IMR-90 (cell line): ENCODE measurements at regions not wholly inside any gene's neighbourhood (a gene's known extent, or its start where the extent isn't known, plus 50 kb on each side); places are given as distances from the start of the nearest gene placed in this dataset.

ENCODE experiments used
- ATAC-seq: fragments of 200-7000 bp; cut with Tn5 transposase; 2 replicates; pipeline ENCODE4 v1.9.1; 2020; ENCODE audit warnings: low read depth, mild to moderate bottlenecking, moderate library complexity
- BruUV-seq: library from RNA; stranded (reverse); fragments of 400-500 nt; replicated peaks from 2 replicates; lab custom pipeline; 2021; lab: Mats Ljungman, UMichigan
- CTCF ChIA-PET: fragments of 300-600 bp; formaldehyde crosslinking; extraction: SDS; loops from one replicate; lab custom pipeline; 2021; ENCODE audit warnings: antibody characterized with exemption; lab: Yijun Ruan, JAX
- POLR2A ChIA-PET: fragments of 300-600 bp; sonication (Branson Sonifier 250); formaldehyde crosslinking; loops from one replicate; lab custom pipeline; 2022; ENCODE audit warnings: antibody characterized with exemption; ENCODE audit not compliant: unreplicated experiment; lab: Charles Lee
- DNase-seq: peaks from one replicate; pipeline ENCODE4 v3.0.0; 2013
- H2AFZ ChIP-seq: replicated peaks from 2 replicates; pipeline ENCODE3; 2013; ENCODE audit warnings: low read length, mild to moderate bottlenecking; ENCODE audit not compliant: poor library complexity
- H2AK5ac ChIP-seq: 2 replicates; pipeline ENCODE4 v1.6.1; 2013; ENCODE audit warnings: low read depth, low read length, inconsistent platforms
- H2AK9ac ChIP-seq: replicated peaks from 2 replicates; pipeline ENCODE3; 2013; ENCODE audit warnings: mild to moderate bottlenecking, low read depth, low read length, moderate library complexity; ENCODE audit not compliant: poor library complexity
- H2BK120ac ChIP-seq: 2 replicates; pipeline ENCODE4 v1.6.1; 2013; ENCODE audit warnings: low read depth, low read length, inconsistent platforms
- H2BK15ac ChIP-seq: 3 replicates; pipeline ENCODE4 v1.6.1; 2013; ENCODE audit warnings: low read depth, low read length, inconsistent platforms
- H2BK20ac ChIP-seq: 2 replicates; pipeline ENCODE4 v1.6.1; 2013; ENCODE audit warnings: low read depth, mild to moderate bottlenecking, inconsistent platforms, low read length, moderate library complexity
- H2BK5ac ChIP-seq: 2 replicates; pipeline ENCODE4 v1.6.1; 2013; ENCODE audit warnings: mild to moderate bottlenecking, low read depth, low read length, inconsistent platforms; ENCODE audit not compliant: poor library complexity, severe bottlenecking
- H3K14ac ChIP-seq: replicated peaks from 2 replicates; pipeline ENCODE4 v1.6.1; 2013; ENCODE audit warnings: low read depth, low read length, inconsistent platforms
- H3K18ac ChIP-seq: 2 replicates; pipeline ENCODE4 v1.6.1; 2013; ENCODE audit warnings: low read depth, low read length, control low read depth
- H3K23ac ChIP-seq: 2 replicates; pipeline ENCODE4 v1.6.1; 2013; ENCODE audit warnings: low read depth, low read length, inconsistent platforms
- H3K27ac ChIP-seq: 2 replicates; pipeline ENCODE4 v1.5.1; 2013; ENCODE audit warnings: mild to moderate bottlenecking, control low read depth, low read length; ENCODE audit not compliant: insufficient read depth
- H3K27me3 ChIP-seq: 2 replicates; pipeline ENCODE4 v1.6.1; 2013; ENCODE audit warnings: low read length; ENCODE audit not compliant: control insufficient read depth, insufficient read depth
- H3K36me3 ChIP-seq: 2 replicates; pipeline ENCODE4 v1.6.1; 2013; ENCODE audit warnings: low read length, mixed read lengths; ENCODE audit not compliant: control insufficient read depth, insufficient read depth
- H3K4ac ChIP-seq: 2 replicates; pipeline ENCODE4 v1.6.1; 2013; ENCODE audit warnings: low read depth, low read length, inconsistent platforms
- H3K4me1 ChIP-seq: 2 replicates; pipeline ENCODE4 v1.6.1; 2013; ENCODE audit warnings: low read length, mixed read lengths; ENCODE audit not compliant: control insufficient read depth, insufficient read depth
- H3K4me2 ChIP-seq: 2 replicates; pipeline ENCODE4 v1.6.1; 2013; ENCODE audit warnings: low read depth, mild to moderate bottlenecking, control low read depth, low read length, moderate library complexity
- H3K4me3 ChIP-seq: 2 replicates; pipeline ENCODE4 v1.5.1; 2013; ENCODE audit warnings: low read depth, mild to moderate bottlenecking, control low read depth, low read length, moderate library complexity; ENCODE audit not compliant: insufficient read depth
- H3K56ac ChIP-seq: 2 replicates; pipeline ENCODE4 v1.6.1; 2013; ENCODE audit warnings: low read length, inconsistent platforms; ENCODE audit not compliant: insufficient read depth; ENCODE audit errors: extremely low read depth
- H3K79me1 ChIP-seq, 2 experiments: 2 replicates each; pipeline ENCODE4 v1.6.1; 2013; ENCODE audit warnings: low read length in 2 of 2, inconsistent platforms in 1 of 2, low read depth in 1 of 2
- H3K9ac ChIP-seq: 2 replicates; pipeline ENCODE4 v1.6.1; 2013; ENCODE audit warnings: low read depth, low read length, control low read depth
- H3K9me1 ChIP-seq: 2 replicates; pipeline ENCODE4 v1.6.1; 2013; ENCODE audit warnings: low read length, inconsistent platforms; ENCODE audit not compliant: insufficient read depth
- H3K9me3 ChIP-seq: 2 replicates; pipeline ENCODE4 v1.6.1; 2013; ENCODE audit warnings: low read length; ENCODE audit not compliant: control insufficient read depth, insufficient read depth
- H4K20me1 ChIP-seq: 2 replicates; pipeline ENCODE4 v1.6.1; 2013; ENCODE audit warnings: low read length, inconsistent platforms; ENCODE audit not compliant: insufficient read depth
- H4K5ac ChIP-seq: 2 replicates; pipeline ENCODE4 v1.6.1; 2013; ENCODE audit warnings: mild to moderate bottlenecking, low read depth, low read length, control low read depth
- H4K8ac ChIP-seq, 2 experiments: 2 replicates each; pipeline ENCODE4 v1.6.1; 2013; ENCODE audit warnings: low read depth in 2 of 2, low read length in 2 of 2, control low read depth in 1 of 2, inconsistent platforms in 1 of 2
- H4K91ac ChIP-seq: 2 replicates; pipeline ENCODE4 v1.6.1; 2013; ENCODE audit warnings: low read depth, low read length, inconsistent platforms; ENCODE audit not compliant: insufficient read depth
- BHLHE40 ChIP-seq: fragments of 150-350 bp; IDR thresholded peaks from 2 replicates; pipeline ENCODE4 v1.6.1; 2016; ENCODE audit warnings: mild to moderate bottlenecking, low read depth, low read length
- CEBPB ChIP-seq: IDR thresholded peaks from 2 replicates; pipeline ENCODE4 v1.6.1; 2012; ENCODE audit warnings: low read depth, low read length, improper control_type of control experiment
- CTCF ChIP-seq: conservative IDR thresholded peaks from 2 replicates; pipeline ENCODE4 v1.5.1; 2012; ENCODE audit warnings: mild to moderate bottlenecking, low read depth, low read length, improper control_type of control experiment
- ELK1 ChIP-seq: fragments of 150-350 bp; IDR thresholded peaks from 2 replicates; pipeline ENCODE4 v1.6.1; 2016; ENCODE audit warnings: low read depth, mild to moderate bottlenecking, low read length, moderate library complexity, borderline replicate concordance
- FOS ChIP-seq: fragments of 150-350 bp; IDR thresholded peaks from 2 replicates; pipeline ENCODE4 v1.6.1; 2016; ENCODE audit warnings: low read depth, low read length
- MAFK ChIP-seq: IDR thresholded peaks from 2 replicates; pipeline ENCODE4 v1.6.1; 2012; ENCODE audit warnings: low read depth, low read length, improper control_type of control experiment
- MAZ ChIP-seq: IDR thresholded peaks from 2 replicates; pipeline ENCODE4 v1.6.1; 2012; ENCODE audit warnings: low read depth, mild to moderate bottlenecking, low read length, improper control_type of control experiment, moderate library complexity, borderline replicate concordance
- MXI1 ChIP-seq: IDR thresholded peaks from 2 replicates; pipeline ENCODE4 v1.6.1; 2012; ENCODE audit warnings: low read depth, mild to moderate bottlenecking, low read length, moderate library complexity, borderline replicate concordance
- NFE2L2 ChIP-seq: fragments of 150-350 bp; IDR thresholded peaks from 2 replicates; pipeline ENCODE4 v1.6.1; 2016; ENCODE audit warnings: low read depth, mild to moderate bottlenecking, low read length
- POLR2A ChIP-seq: IDR thresholded peaks from 2 replicates; pipeline ENCODE4 v1.6.1; 2012; ENCODE audit warnings: mild to moderate bottlenecking, low read depth, low read length
- RAD21 ChIP-seq: IDR thresholded peaks from 2 replicates; pipeline ENCODE4 v1.6.1; 2012; ENCODE audit warnings: low read length, improper control_type of control experiment
- SMC3 ChIP-seq: fragments of 150-350 bp; IDR thresholded peaks from 2 replicates; pipeline ENCODE4 v1.6.1; 2016; ENCODE audit warnings: low read depth, mild to moderate bottlenecking, antibody characterized with exemption, low read length, moderate library complexity
- USF2 ChIP-seq: fragments of 150-350 bp; IDR thresholded peaks from 2 replicates; pipeline ENCODE4 v1.6.1; 2017; ENCODE audit warnings: mild to moderate bottlenecking, antibody characterized with exemption, low read length, low read depth
- whole genome bisulfite sequencing, 2 experiments: methylation state at CpG; one replicate each; pipeline versions ENCODE4 v1.1.5 to v1.1.7; 2013; ENCODE audit warnings: missing lambda C conversion rate in 2 of 2; ENCODE audit not compliant: insufficient read length in 1 of 2; ENCODE audit errors: extremely low coverage in 2 of 2; 5-methylcytosine and 5-hydroxymethylcytosine counted together
- dilution Hi-C: fragments of 300-500 bp; cut with HindIII; formaldehyde crosslinking; loops from one replicate; pipeline ENCODE4 v1.14.3; 2018; ENCODE audit warnings: low sequenced_read_pairs; ENCODE audit not compliant: unreplicated experiment
- in situ Hi-C: fragments of 300-500 bp; cut with MboI; formaldehyde crosslinking; loops from 3 replicates; pipeline ENCODE4 v1.14.3; 2019; ENCODE audit warnings: low sequenced_read_pairs, inconsistent platforms, mixed read lengths
- intact Hi-C: fragments of 100-400 bp; cut with micrococcal nuclease; formaldehyde crosslinking; loops from 2 replicates; pipeline ENCODE4 v1.10.0; 2022

GRCh38 chrX:40484408-40485091, 96.2 kb upstream of the ATP6AP2 start:
- ChIA-PET CTCF (no interaction called here), POLR2A (no interaction called here)
- Histone ChIP-seq H3K9me1 (no peaks in the 10 kb centered on the region), H3K14ac (no peak overlapping the region), H3K4ac (no peak overlapping the region), H2BK5ac (no peak overlapping the region), H3K27me3 (peaks cover 22% of the 10 kb centered on the region), H3K36me3 (no peaks in the 10 kb centered on the region), H3K18ac (no peak overlapping the region), H3K9me3 (peaks cover 5% of the 10 kb centered on the region), H3K27ac (no peak overlapping the region), H2AK5ac (no peak overlapping the region), H3K4me2 (no peak overlapping the region), H4K8ac (no peak overlapping the region), H2AK9ac (no peak overlapping the region), H4K91ac (no peak overlapping the region), H3K4me1 (no peaks in the 10 kb centered on the region), H4K20me1 (no peaks in the 10 kb centered on the region), H3K9ac (no peak overlapping the region), H4K5ac (no peak overlapping the region), H3K56ac (no peak overlapping the region), H3K4me3 (no peak overlapping the region), H2BK120ac (no peak overlapping the region), H3K23ac (no peak overlapping the region), H2BK20ac (no peak overlapping the region), H3K79me1 (no peaks in the 10 kb centered on the region), H2BK15ac (no peak overlapping the region), H2AFZ (no peak overlapping the region)
- no peak for TF ChIP-seq MXI1
- no peak for TF ChIP-seq CEBPB
- TF ChIP-seq BHLHE40: no peak
- no peak for TF ChIP-seq MAZ
- TF ChIP-seq RAD21: no peak
- TF ChIP-seq SMC3: no peak
- TF ChIP-seq FOS: no peak
- TF ChIP-seq CTCF: no peak
- TF ChIP-seq USF2: no peak
- no peak for TF ChIP-seq POLR2A
- no peak for TF ChIP-seq ELK1
- TF ChIP-seq MAFK: no peak
- no peak for TF ChIP-seq NFE2L2
- intact Hi-C loops (no loop called here), dilution Hi-C loops (no loop called here), in situ Hi-C loops (no loop called here)
- DNase-seq: no peak
- BruUV-seq: no TSS peak
- no CpG with 5 or more reads among the region's 8 CpGs for WGBS, 2 experiments
- ATAC-seq: no peak
